Uterus (tissue), 3 donors: ENCODE measurements at regions not wholly inside any gene's neighbourhood (a gene's known extent, or its start where the extent isn't known, plus 50 kb on each side); places are given as distances from the start of the nearest gene placed in this dataset.

Experiments used
- DNase-seq, 2 donors: peaks; one replicate each; pipeline ENCODE4 v3.0.0-alpha.2; 2019 to 2020
- H3K27ac ChIP-seq, 2 donors: fragments of 200-600 bp; sonication (generic); 1 replicate in 1 of 2; 2 replicates in 1 of 2; pipeline ENCODE4 v1.5.1; 2016 to 2018
- H3K27me3 ChIP-seq, 2 donors: fragments of 200-600 bp; sonication (generic); one replicate each; pipeline ENCODE4 v1.5.1; 2018 to 2019; ENCODE audit warnings: control low read depth in 1 of 2
- H3K36me3 ChIP-seq, 2 donors: fragments of 200-600 bp; sonication (generic); one replicate each; pipeline ENCODE4 v1.5.1; 2019; ENCODE audit warnings: control low read depth in 1 of 2
- H3K4me1 ChIP-seq, 2 donors: fragments of 200-600 bp; sonication (generic); one replicate each; pipeline ENCODE4 v1.5.1; 2018 to 2019; ENCODE audit warnings: control low read depth in 1 of 2
- H3K4me3 ChIP-seq, 2 donors: fragments of 200-600 bp; sonication (generic); 1 replicate in 1 of 2; 2 replicates in 1 of 2; pipeline ENCODE4 v1.5.1; 2018 to 2019; ENCODE audit warnings: mild to moderate bottlenecking in 1 of 2
- H3K9me3 ChIP-seq, 2 donors: fragments of 200-600 bp; sonication (generic); one replicate each; pipeline ENCODE4 v1.5.1; 2019; ENCODE audit warnings: control low read depth in 1 of 2
- POLR2A ChIP-seq, 2 donors: fragments of 450-650 bp; IDR thresholded peaks; one replicate each; pipeline ENCODE4 v1.6.1; 2016; ENCODE audit warnings: antibody characterized with exemption in 2 of 2, mild to moderate bottlenecking in 1 of 2, moderate library complexity in 1 of 2
- intact Hi-C: fragments of 100-400 bp; cut with DNase I; formaldehyde crosslinking; loops from one replicate; pipeline ENCODE4 v1.15.1; 2023; ENCODE audit warnings: low total_unique reads
- TF ChIP-seq, protein P1 (sequence below), 4 experiments: fragments of 200-600 bp in 2 of 4; fragments of 450-650 bp in 2 of 4; sonication (generic) in 2 of 4; IDR thresholded peaks; one replicate each; pipeline ENCODE4 v1.5.1; 2016 to 2019; ENCODE audit warnings: antibody characterized with exemption in 4 of 4, mild to moderate bottlenecking in 2 of 4, moderate library complexity in 1 of 4
- donor health status: DM: yes; HTN: yes; CAD: no.

DNA sequence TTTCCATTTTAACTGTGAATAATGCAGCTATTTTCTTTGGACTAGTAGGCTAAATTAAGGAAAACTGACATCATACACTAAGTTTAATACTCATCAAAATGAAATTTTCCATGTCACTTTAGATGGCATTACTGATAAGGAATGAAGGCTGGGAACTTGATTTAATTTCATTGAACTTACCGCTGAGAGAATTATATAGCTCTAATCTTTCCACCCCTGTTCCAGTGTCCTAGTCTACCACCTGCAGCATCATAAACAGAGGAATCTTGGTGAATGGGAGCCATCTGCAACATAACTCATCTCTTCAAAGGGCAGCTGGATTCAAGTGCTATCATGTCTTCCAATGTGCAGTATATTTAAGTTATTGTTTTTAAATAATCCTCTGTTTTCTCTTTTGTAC lies 1395.2 kb downstream of the EPHA7 start:
- intact Hi-C loops: no loop called here
- no peak for TF ChIP-seq POLR2A (IDR thresholded peaks at IDR 0.05)
- TF ChIP-seq, protein P1, sequence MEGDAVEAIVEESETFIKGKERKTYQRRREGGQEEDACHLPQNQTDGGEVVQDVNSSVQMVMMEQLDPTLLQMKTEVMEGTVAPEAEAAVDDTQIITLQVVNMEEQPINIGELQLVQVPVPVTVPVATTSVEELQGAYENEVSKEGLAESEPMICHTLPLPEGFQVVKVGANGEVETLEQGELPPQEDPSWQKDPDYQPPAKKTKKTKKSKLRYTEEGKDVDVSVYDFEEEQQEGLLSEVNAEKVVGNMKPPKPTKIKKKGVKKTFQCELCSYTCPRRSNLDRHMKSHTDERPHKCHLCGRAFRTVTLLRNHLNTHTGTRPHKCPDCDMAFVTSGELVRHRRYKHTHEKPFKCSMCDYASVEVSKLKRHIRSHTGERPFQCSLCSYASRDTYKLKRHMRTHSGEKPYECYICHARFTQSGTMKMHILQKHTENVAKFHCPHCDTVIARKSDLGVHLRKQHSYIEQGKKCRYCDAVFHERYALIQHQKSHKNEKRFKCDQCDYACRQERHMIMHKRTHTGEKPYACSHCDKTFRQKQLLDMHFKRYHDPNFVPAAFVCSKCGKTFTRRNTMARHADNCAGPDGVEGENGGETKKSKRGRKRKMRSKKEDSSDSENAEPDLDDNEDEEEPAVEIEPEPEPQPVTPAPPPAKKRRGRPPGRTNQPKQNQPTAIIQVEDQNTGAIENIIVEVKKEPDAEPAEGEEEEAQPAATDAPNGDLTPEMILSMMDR (IDR thresholded peaks at IDR 0.05): no peak
- DNase-seq: no peak
- Histone ChIP-seq H3K4me3 (no peak overlapping the region), H3K9me3 (no peaks in the 10 kb centered on the region), H3K27ac (no peak overlapping the region), H3K4me1 (no peaks in the 10 kb centered on the region), H3K27me3 (no peaks in the 10 kb centered on the region), H3K36me3 (peaks cover 0 to 2% of the 10 kb centered on the region in 2 donors)

- TF ChIP-seq, protein P1 (IDR thresholded peaks at IDR 0.05): no peak
- TF ChIP-seq POLR2A (IDR thresholded peaks at IDR 0.05): no peak
- H3K9me3 ChIP-seq: no peaks in the 10 kb centered on the region
- H3K27ac ChIP-seq: no peak overlapping the region
- intact Hi-C loops: no loop called here
- H3K4me3 ChIP-seq: no peak overlapping the region
- H3K4me1 ChIP-seq: no peaks in the 10 kb centered on the region
- no peak for DNase-seq
- H3K36me3 ChIP-seq: no peaks in the 10 kb centered on the region
- H3K27me3 ChIP-seq: no peaks in the 10 kb centered on the region
These were observed 1395.9 kb downstream of the EPHA7 start for GRCh38 chr6:92023410-92023966.

DNA sequence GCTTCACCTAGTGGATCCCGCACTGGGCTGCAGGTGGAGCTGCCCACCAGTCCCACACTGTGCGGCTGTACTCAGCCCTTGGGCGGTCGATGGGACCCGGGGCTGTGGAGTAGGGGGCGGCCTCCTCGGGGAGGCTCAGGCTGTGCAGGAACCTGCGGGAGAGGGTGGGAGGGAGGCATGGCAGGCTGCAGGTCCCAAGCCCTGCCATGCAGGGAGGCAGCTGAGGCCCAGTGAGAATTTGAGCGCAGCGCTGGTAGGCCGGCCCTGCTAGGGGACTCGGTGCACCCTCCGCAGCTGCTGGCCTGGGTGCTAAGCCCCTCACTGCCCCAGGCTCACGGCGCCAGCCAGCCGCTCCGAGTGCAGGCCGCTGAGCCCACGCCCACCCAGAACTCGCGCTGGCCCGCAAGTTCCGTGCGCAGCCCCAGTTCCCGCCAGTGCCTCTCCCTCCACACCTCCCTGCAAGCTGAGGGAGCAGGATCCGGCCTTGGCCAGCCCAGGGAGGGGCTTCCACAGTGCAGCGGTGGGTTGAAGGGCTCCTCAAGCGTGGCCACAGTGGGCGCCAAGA lies 1407.6 kb downstream of the EPHA7 start:
- TF ChIP-seq, protein P1 (IDR thresholded peaks at IDR 0.05): no peak
- no peak for TF ChIP-seq POLR2A (IDR thresholded peaks at IDR 0.05)
- DNase-seq: no peak
- intact Hi-C loops: no loop called here

GRCh38 chr6:92008757-92009502 lies 1410.4 kb downstream of the EPHA7 start:
- no peaks in the 10 kb centered on the region for H3K36me3 ChIP-seq
- H3K4me1 ChIP-seq: no peaks in the 10 kb centered on the region
- no peaks in the 10 kb centered on the region for H3K27me3 ChIP-seq
- intact Hi-C loops: no loop called here
- H3K9me3 ChIP-seq: no peaks in the 10 kb centered on the region
- no peak overlapping the region for H3K27ac ChIP-seq
- DNase-seq: no peak
- H3K4me3 ChIP-seq: no peak overlapping the region
- no peak for TF ChIP-seq POLR2A (IDR thresholded peaks at IDR 0.05)
- TF ChIP-seq, protein P1 (IDR thresholded peaks at IDR 0.05): no peak

More for the DNA sequence above, 1407.6 kb downstream of the EPHA7 start:
- Histone ChIP-seq H3K27ac (no peak overlapping the region), H3K27me3 (no peaks in the 10 kb centered on the region), H3K9me3 (no peaks in the 10 kb centered on the region), H3K4me3 (no peak overlapping the region), H3K36me3 (no peaks in the 10 kb centered on the region), H3K4me1 (no peaks in the 10 kb centered on the region)

- H3K9me3 ChIP-seq: no peaks in the 10 kb centered on the region
- no peak for DNase-seq
- no peak overlapping the region for H3K4me3 ChIP-seq
- H3K27me3 ChIP-seq: no peaks in the 10 kb centered on the region
- H3K36me3 ChIP-seq: no peaks in the 10 kb centered on the region
- TF ChIP-seq, protein P1 (IDR thresholded peaks at IDR 0.05): no peak
- TF ChIP-seq POLR2A (IDR thresholded peaks at IDR 0.05): no peak
- intact Hi-C loops: no loop called here
- no peaks in the 10 kb centered on the region for H3K4me1 ChIP-seq
- H3K27ac ChIP-seq: no peak overlapping the region
These were observed 1413.2 kb upstream of the MAP3K7 start for GRCh38 chr6:92000112-92000511.
